ENCODE measurements at regions not wholly inside any gene's neighbourhood (a gene's known extent, or its start where the extent isn't known, plus 50 kb on each side); places are given as distances from the start of the nearest gene placed in this dataset.

- H3K9me3 ChIP-seq, result peaks cover 16% of the 10 kb centered on the region
- no peaks in the 10 kb centered on the region for H3K36me3 ChIP-seq (ENCODE audit: low read depth)
- no peak for DNase-seq
- ATAC-seq, result no peak
- no peaks in the 10 kb centered on the region for H3K4me1 ChIP-seq (ENCODE audit: low read depth)
- H3K4me3 ChIP-seq, result no peak overlapping the region
- TF ChIP-seq CTCF (IDR thresholded peaks at IDR 0.05), result no peak
- intact Hi-C loops (cut with DNase I, micrococcal nuclease), result no loop called here
Measured at GRCh38 chr6:105972440-105972839, 113.7 kb upstream of the PRDM1 start.

- no peaks in the 10 kb centered on the region for H3K36me3 ChIP-seq (ENCODE audit: low read depth)
- intact Hi-C loops (cut with DNase I, micrococcal nuclease), result no loop called here
- no peak overlapping the region for H3K4me3 ChIP-seq
- no peak for TF ChIP-seq CTCF (IDR thresholded peaks at IDR 0.05)
- peaks cover 16% of the 10 kb centered on the region for H3K9me3 ChIP-seq
- ATAC-seq (no peak), DNase-seq (no peak)
- H3K4me1 ChIP-seq (ENCODE audit: low read depth), result no peaks in the 10 kb centered on the region
Measured at GRCh38 chr6:105968603-105969333, 117.4 kb upstream of the PRDM1 start.

- no peak for TF ChIP-seq CTCF (IDR thresholded peaks at IDR 0.05)
- no peaks in the 10 kb centered on the region for H3K4me1 ChIP-seq (ENCODE audit: low read depth)
- no peak for DNase-seq
- ATAC-seq, result no peak
- H3K9me3 ChIP-seq, result peaks cover 15% of the 10 kb centered on the region
- intact Hi-C loops (cut with DNase I, micrococcal nuclease), result no loop called here
- H3K4me3 ChIP-seq, result no peak overlapping the region
- no peaks in the 10 kb centered on the region for H3K36me3 ChIP-seq (ENCODE audit: low read depth)
Measured at GRCh38 chr6:105967917-105968602, 118.1 kb upstream of the PRDM1 start.

GRCh38 chr6:105966481-105966880 is 119.7 kb upstream of the PRDM1 start:
- DNase-seq (no peak), ATAC-seq (no peak)
- no peak for TF ChIP-seq CTCF (IDR thresholded peaks at IDR 0.05)
- Histone ChIP-seq H3K9me3 (peaks cover under 1% of the 10 kb centered on the region), H3K36me3 (ENCODE audit: low read depth) (no peaks in the 10 kb centered on the region), H3K4me1 (ENCODE audit: low read depth) (no peaks in the 10 kb centered on the region), H3K4me3 (no peak overlapping the region)
- intact Hi-C loops (cut with DNase I, micrococcal nuclease), result no loop called here

- ATAC-seq, result no peak
- no peaks in the 10 kb centered on the region for H3K9me3 ChIP-seq
- no peaks in the 10 kb centered on the region for H3K36me3 ChIP-seq (ENCODE audit: low read depth)
- no peaks in the 10 kb centered on the region for H3K4me1 ChIP-seq (ENCODE audit: low read depth)
- DNase-seq, result no peak
- intact Hi-C loops (cut with DNase I, micrococcal nuclease), result no loop called here
- TF ChIP-seq CTCF (IDR thresholded peaks at IDR 0.05), result no peak
- H3K4me3 ChIP-seq, result no peak overlapping the region
Measured at GRCh38 chr6:105964979-105965760, 121.0 kb upstream of the PRDM1 start.

Measured in mucosa of descending colon (tissue), 3 donors.